ENCODE measurements at regions not wholly inside any gene's neighbourhood (a gene's known extent, or its start where the extent isn't known, plus 50 kb on each side); places are given as distances from the start of the nearest gene placed in this dataset.

- CTCF ChIA-PET = no interaction called here
- no TSS peak for BruUV-seq (replicated peaks)
- POLR2A ChIA-PET = no interaction called here
Measured at GRCh38 chr18:67250776-67251424, 265.6 kb downstream of the DSEL start.

GRCh38 chr18:67243799-67244587, 272.5 kb downstream of the DSEL start:
- Histone ChIP-seq H3K9ac (ENCODE audit: low read length) (no peak overlapping the region), H3K4me2 (ENCODE audit: low read length) (no peak overlapping the region)
- TF ChIP-seq, protein P1, sequence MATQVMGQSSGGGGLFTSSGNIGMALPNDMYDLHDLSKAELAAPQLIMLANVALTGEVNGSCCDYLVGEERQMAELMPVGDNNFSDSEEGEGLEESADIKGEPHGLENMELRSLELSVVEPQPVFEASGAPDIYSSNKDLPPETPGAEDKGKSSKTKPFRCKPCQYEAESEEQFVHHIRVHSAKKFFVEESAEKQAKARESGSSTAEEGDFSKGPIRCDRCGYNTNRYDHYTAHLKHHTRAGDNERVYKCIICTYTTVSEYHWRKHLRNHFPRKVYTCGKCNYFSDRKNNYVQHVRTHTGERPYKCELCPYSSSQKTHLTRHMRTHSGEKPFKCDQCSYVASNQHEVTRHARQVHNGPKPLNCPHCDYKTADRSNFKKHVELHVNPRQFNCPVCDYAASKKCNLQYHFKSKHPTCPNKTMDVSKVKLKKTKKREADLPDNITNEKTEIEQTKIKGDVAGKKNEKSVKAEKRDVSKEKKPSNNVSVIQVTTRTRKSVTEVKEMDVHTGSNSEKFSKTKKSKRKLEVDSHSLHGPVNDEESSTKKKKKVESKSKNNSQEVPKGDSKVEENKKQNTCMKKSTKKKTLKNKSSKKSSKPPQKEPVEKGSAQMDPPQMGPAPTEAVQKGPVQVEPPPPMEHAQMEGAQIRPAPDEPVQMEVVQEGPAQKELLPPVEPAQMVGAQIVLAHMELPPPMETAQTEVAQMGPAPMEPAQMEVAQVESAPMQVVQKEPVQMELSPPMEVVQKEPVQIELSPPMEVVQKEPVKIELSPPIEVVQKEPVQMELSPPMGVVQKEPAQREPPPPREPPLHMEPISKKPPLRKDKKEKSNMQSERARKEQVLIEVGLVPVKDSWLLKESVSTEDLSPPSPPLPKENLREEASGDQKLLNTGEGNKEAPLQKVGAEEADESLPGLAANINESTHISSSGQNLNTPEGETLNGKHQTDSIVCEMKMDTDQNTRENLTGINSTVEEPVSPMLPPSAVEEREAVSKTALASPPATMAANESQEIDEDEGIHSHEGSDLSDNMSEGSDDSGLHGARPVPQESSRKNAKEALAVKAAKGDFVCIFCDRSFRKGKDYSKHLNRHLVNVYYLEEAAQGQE (IDR thresholded peaks at IDR 0.05; ENCODE audit: low read depth) = no peak
- TF ChIP-seq SP1 (IDR thresholded peaks at IDR 0.05; ENCODE audit: low read depth) = no peak
- no peak for TF ChIP-seq POLR2AphosphoS5 (IDR thresholded peaks at IDR 0.05; ENCODE audit: low read depth, low read length)
- TF ChIP-seq ELF1 (IDR thresholded peaks at IDR 0.05; ENCODE audit: borderline replicate concordance, low read depth) = no peak
- TF ChIP-seq CBX3 (IDR thresholded peaks at IDR 0.05; ENCODE audit: low read depth) = no peak
- no peak for TF ChIP-seq EGR1 (IDR thresholded peaks at IDR 0.05; ENCODE audit: low read depth)
- TF ChIP-seq YY1 (IDR thresholded peaks at IDR 0.05; ENCODE audit: extremely low read depth, insufficient replicate concordance, low read depth, low read length) = no peak
- no peak for TF ChIP-seq ZNF274 (IDR thresholded peaks at IDR 0.05; ENCODE audit: low read depth, low read length)
- TF ChIP-seq RAD21 (IDR thresholded peaks at IDR 0.05; ENCODE audit: low read depth) = no peak
- TF ChIP-seq, protein P2, sequence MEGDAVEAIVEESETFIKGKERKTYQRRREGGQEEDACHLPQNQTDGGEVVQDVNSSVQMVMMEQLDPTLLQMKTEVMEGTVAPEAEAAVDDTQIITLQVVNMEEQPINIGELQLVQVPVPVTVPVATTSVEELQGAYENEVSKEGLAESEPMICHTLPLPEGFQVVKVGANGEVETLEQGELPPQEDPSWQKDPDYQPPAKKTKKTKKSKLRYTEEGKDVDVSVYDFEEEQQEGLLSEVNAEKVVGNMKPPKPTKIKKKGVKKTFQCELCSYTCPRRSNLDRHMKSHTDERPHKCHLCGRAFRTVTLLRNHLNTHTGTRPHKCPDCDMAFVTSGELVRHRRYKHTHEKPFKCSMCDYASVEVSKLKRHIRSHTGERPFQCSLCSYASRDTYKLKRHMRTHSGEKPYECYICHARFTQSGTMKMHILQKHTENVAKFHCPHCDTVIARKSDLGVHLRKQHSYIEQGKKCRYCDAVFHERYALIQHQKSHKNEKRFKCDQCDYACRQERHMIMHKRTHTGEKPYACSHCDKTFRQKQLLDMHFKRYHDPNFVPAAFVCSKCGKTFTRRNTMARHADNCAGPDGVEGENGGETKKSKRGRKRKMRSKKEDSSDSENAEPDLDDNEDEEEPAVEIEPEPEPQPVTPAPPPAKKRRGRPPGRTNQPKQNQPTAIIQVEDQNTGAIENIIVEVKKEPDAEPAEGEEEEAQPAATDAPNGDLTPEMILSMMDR (IDR thresholded peaks at IDR 0.05 in 2 of 3, conservative IDR thresholded peaks at IDR 0.05 in 1 of 3; ENCODE audit: borderline replicate concordance in 1 of 3, insufficient read depth in 1 of 3, low read depth in 2 of 3, low read length in 2 of 3) = no peak
- TF ChIP-seq SRF (IDR thresholded peaks at IDR 0.05; ENCODE audit: low read depth) = no peak
- no peak for TF ChIP-seq JUND (IDR thresholded peaks at IDR 0.05)
- no peak for TF ChIP-seq POLR2A (IDR thresholded peaks at IDR 0.05; ENCODE audit: borderline replicate concordance, extremely low read depth, insufficient read depth, insufficient read length)

More at GRCh38 chr18:67250776-67251424, 265.6 kb downstream of the DSEL start:
- Histone ChIP-seq H3K4me2 (ENCODE audit: low read length) (no peak overlapping the region), H3K4me3 (replicated peaks in 1 of 2; ENCODE audit: low read depth in 1 of 2, low read length in 2 of 2) (no peak overlapping the region), H3K36me3 (ENCODE audit: control insufficient read depth in 1 of 2, insufficient read depth in 2 of 2, low read length in 2 of 2) (no peaks in the 10 kb centered on the region), H3K27ac (ENCODE audit: low read depth, low read length) (no peak overlapping the region), H3K9me2 (ENCODE audit: insufficient read depth) (no peaks in the 10 kb centered on the region), H3K27me3 (ENCODE audit: insufficient read depth, low read length) (no peaks in the 10 kb centered on the region), H3K9ac (ENCODE audit: low read length) (no peak overlapping the region), H3K9me3 (ENCODE audit: control insufficient read depth in 1 of 2, insufficient read depth in 1 of 2, low read depth in 1 of 2, low read length in 2 of 2) (peaks cover 0 to 3% of the 10 kb centered on the region in 2 experiments; a peak in 2 of 4 replicates), H2AFZ (ENCODE audit: low read depth, low read length, poor library complexity, severe bottlenecking) (no peak overlapping the region), H3K4me1 (ENCODE audit: control insufficient read depth in 1 of 2, insufficient read depth in 2 of 2, low read length in 2 of 2) (no peaks in the 10 kb centered on the region), H3K79me2 (ENCODE audit: insufficient read depth, low read length) (no peaks in the 10 kb centered on the region), H4K20me1 (ENCODE audit: insufficient read depth) (no peaks in the 10 kb centered on the region)
- RAD21 ChIA-PET (ENCODE audit: low non-redundant PET in 1 of 2, low total read pairs in 2 of 2, uncharacterized antibody in 2 of 2, unreplicated experiment in 2 of 2) = no interaction called here
- DNase-seq (ENCODE audit: low read depth, low spot score) (no peak), ATAC-seq (no peak)
- intact Hi-C loops (cut with micrococcal nuclease) = no loop called here
- TF ChIP-seq SIN3A (IDR thresholded peaks at IDR 0.05; ENCODE audit: low read depth) (no peak), CBX3 (IDR thresholded peaks at IDR 0.05; ENCODE audit: low read depth) (no peak), ELF1 (IDR thresholded peaks at IDR 0.05; ENCODE audit: borderline replicate concordance, low read depth) (no peak), EZH2phosphoT487 (IDR thresholded peaks at IDR 0.05; ENCODE audit: borderline replicate concordance) (no peak), EZH2 (IDR thresholded peaks at IDR 0.05) (no peak)

More at GRCh38 chr18:67243799-67244587, 272.5 kb downstream of the DSEL start:
- Histone ChIP-seq H3K27me3 (ENCODE audit: insufficient read depth, low read length) (no peaks in the 10 kb centered on the region), H3K36me3 (ENCODE audit: control insufficient read depth in 1 of 2, insufficient read depth in 2 of 2, low read length in 2 of 2) (no peaks in the 10 kb centered on the region), H4K20me1 (ENCODE audit: insufficient read depth) (no peaks in the 10 kb centered on the region), H3K4me1 (ENCODE audit: control insufficient read depth in 1 of 2, insufficient read depth in 2 of 2, low read length in 2 of 2) (no peaks in the 10 kb centered on the region), H3K4me3 (replicated peaks in 1 of 2; ENCODE audit: low read depth in 1 of 2, low read length in 2 of 2) (no peak overlapping the region), H3K27ac (ENCODE audit: low read depth, low read length) (no peak overlapping the region), H2AFZ (ENCODE audit: low read depth, low read length, poor library complexity, severe bottlenecking) (no peak overlapping the region), H3K9me2 (ENCODE audit: insufficient read depth) (no peaks in the 10 kb centered on the region), H3K9me3 (ENCODE audit: control insufficient read depth in 1 of 2, insufficient read depth in 1 of 2, low read depth in 1 of 2, low read length in 2 of 2) (peaks cover 3 to 6% of the 10 kb centered on the region in 2 experiments; a peak in 2 of 4 replicates), H3K79me2 (ENCODE audit: insufficient read depth, low read length) (no peaks in the 10 kb centered on the region)
- BruUV-seq (replicated peaks) = no TSS peak
- ChIA-PET CTCF (no interaction called here), RAD21 (ENCODE audit: low non-redundant PET in 1 of 2, low total read pairs in 2 of 2, uncharacterized antibody in 2 of 2, unreplicated experiment in 2 of 2) (no interaction called here), POLR2A (no interaction called here)
- intact Hi-C loops (cut with micrococcal nuclease) = no loop called here
- DNase-seq (ENCODE audit: low read depth, low spot score) (no peak), ATAC-seq (no peak)

Data from HCT116 (cell line).